NCI-H1092 treated with DMSO at 0.1 percent for 48 hours (cell line): ENCODE measurements at regions not wholly inside any gene's neighbourhood (a gene's known extent, or its start where the extent isn't known, plus 50 kb on each side); places are given as distances from the start of the nearest gene placed in this dataset.

ENCODE experiments used
- DNase-seq: peaks from one replicate; lab custom pipeline; 2025; lab: John Stamatoyannopoulos, UW

DNA sequence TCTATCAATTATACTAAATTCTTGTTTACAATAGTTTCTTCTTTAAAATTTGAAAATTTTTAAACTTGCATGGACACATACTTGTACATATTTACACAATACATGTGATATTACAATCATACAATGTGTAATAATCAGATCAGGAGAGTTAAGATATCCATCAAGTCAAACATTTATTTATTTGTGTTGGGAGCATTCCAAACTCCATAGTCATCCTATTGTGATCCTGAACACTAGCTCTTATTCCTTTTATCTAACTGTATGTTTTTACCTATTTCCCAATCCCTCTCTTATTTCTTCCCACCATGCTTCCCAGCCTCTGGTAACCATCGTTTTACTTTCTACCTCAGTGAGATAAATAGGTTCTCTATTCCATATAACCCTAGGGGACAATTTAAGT is 1219.2 kb downstream of the ZPLD1 start:
- DNase-seq, result no peak

DNA sequence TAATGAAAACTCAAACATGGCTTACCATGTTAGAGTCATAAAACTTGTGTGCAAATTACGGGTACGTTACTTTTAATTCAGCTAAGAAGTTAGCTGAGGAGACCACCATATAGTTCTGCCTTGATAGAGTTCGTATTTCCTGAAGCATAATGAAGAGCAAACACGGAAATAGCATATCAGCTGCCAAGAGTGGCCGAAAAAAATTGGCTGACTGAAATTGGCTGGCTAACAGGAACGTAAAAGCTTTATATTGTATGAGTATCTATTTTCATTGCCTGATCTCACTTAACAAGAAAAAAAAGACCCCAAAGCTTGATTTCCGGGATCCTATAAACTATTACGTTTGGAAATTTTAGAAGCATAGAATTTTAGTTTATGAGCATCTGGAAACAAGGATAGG is 1222.9 kb downstream of the ZPLD1 start:
- DNase-seq, result peak; percentile 46

DNA sequence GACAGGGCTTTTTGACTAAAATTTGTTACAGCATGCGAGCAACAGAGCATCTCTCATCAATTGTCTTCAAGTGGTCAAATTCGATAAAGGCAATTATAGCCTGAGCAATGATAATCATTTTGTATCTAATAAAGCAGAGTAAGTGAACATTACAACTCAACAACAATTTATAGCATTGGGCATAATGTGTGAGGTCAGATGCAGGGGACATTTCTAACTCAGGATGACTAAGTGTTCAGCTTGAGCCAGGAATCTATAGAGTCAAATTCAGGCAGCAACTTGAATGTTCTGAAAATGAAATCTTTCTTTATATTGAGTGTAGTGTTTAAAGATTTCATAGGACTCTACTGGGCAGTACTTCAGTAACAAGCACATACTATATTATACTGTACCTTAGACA is 1226.0 kb downstream of the ZPLD1 start:
- no peak for DNase-seq

DNA sequence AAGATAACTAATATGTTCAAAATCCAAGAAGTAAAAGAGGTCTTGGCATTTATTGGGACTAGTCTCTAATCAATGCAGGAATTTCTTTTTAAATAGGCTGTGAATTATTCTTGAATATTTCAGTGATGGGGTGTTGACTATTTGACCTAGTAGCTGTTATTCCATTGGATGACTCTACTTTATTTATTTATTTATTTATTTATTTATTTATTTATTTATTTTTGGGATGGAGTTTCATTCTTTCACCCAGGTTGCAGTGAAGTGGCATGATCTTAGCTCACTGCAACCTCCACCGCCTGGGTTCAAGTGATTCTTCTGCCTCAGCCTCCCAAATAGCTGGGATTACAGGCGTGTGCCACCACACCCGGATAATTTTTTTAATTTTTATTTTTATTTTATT is 1227.8 kb downstream of the ZPLD1 start:
- no peak for DNase-seq

DNA sequence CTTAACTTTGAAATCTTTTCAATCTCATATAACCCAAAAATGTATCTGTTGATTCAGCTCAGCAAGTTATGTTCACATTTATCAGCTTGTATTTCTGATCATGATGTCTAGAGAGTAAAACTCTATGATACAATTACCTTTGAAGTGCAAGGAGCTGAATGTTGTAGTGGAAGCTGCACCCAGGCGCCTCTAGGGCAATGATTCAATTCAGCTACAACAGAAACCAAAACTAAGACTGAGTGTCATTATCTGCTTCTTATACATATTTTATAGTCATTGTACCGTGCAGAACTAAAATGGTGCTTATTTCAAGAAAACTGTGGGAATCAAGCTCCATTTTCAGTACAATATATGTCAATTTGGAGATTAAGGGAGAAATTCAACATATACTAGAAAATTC is 1237.5 kb downstream of the ZPLD1 start:
- DNase-seq, result no peak

DNA sequence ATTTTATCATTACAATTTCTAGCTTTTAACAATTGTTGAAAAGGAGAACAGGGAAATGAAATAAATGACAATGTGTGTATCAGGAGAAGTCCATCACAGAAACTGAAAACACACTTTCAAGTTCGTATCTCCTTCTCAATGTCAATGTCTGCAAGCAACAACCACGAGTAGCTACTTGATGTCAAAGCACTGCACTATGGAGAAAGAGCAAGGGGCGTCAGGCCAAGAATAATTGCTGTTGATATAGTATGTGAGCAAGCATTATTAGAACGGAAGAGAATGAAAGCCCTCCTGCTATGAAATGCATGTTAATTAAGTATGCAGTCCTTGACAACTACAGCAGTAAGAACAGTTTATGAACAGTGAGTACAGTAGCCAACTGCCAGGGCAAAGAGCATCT is 1250.1 kb downstream of the ZPLD1 start:
- DNase-seq, result no peak

DNA sequence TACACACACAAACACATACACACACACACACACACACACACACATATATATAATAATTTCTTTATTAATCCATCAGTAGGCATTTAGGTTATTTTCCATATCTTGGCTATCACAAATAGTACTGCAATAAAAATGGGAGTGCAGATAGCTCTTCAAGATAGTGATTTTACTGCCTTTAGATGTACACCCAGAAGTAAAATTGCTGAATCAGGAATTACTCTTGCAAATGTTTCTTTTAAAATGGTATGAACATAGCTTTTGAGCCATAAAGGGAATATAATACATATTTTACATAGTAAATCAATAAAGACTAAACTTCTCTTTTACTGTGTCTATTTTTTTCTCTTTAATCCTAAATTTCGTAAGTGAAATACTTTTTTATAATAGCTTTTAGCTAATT is 1251.1 kb downstream of the ZPLD1 start:
- DNase-seq, result no peak

DNA sequence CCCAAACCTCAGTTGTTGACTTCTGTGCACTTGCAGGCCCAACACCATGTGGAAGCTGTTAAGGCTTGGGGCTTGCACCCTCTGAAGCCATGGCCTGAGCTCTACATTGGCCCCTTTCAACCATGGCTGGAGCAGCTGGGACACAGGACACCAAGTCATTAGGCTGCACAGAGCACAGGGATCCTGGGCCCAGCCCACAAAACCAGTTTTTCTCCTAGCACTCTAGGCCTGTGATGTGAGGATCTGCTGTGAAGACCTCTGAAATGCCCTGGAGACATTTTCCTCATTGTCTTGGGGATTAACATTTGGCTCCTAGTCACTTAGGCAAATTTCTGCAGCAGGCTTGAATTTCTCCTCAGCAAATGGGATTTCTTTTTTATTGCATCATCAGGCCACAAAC is 1255.7 kb downstream of the ZPLD1 start:
- DNase-seq, result no peak

DNA sequence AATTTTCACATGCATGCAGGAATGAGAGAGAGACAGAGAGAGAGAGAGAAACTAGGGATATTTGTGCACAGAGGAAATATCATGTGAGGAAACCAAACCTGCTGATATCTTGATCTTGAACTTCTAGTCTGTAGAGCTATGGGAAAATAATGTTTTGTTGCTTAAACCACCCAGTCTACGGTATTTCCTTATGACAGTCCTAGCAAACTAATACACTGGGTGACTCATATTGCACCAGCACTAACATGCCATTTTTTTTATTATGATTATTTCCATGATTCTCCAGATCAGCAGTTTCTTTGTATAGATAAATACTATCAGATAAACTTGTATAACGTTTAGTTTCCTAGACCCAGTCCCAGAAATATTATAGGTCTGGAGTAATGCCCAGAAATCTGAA is 1259.0 kb downstream of the ZPLD1 start:
- DNase-seq, result no peak

DNA sequence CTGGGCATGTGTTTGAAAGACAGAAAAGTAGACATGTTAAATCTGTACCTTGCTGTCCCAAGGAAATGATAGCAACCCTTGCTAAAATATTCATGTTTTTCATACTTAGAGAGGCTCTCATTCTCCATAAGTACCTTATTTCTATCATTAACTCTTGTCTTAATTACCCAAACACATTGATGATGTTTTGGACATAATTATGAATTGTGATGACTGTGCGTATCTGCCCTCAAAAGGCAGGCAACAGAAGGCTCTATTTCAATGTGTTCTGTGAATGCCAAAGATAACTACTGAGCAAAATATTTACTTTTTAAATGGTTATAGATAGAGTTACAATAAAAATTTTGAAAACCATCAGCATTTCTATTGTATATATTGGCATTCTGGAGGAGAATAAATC is 1263.8 kb downstream of the ZPLD1 start:
- no peak for DNase-seq

DNA sequence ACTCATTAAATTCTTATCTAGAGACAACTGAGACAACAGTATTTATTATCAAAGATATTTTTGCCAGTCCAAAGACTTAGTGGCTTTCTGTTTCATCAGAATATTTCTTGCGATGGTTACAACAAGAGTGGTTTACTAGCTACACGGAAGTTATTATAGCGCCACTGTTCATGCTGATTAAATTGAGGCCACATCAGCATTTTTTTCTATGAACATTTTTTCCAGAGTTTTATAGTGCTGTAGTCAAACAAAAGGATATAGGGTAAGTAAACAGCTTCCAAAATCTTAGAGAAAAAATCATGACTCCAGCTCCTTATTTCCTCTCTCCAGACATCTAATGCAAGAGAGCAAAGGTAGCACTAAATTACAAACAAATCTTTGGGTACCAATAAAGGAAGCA is 1264.4 kb downstream of the ZPLD1 start:
- DNase-seq, result no peak

DNA sequence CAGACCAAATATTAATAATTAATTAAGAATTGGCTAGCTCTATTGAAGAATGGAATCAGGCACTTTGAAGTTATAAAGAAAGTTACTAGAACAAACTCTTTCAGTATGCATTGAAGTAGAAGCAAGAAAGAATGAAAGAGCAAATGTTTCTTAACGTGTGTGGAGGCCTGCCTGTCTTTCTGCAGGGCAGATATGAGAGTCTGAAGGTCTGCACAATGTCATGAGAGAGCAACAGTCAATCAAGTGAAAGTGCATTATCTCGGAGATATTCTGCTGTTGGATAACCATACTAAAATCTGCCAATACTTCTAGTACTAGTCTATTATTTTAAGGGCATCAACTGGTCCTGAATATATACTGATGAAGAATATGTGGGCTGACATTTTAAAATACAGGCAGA is 1270.8 kb downstream of the ZPLD1 start:
- no peak for DNase-seq

DNA sequence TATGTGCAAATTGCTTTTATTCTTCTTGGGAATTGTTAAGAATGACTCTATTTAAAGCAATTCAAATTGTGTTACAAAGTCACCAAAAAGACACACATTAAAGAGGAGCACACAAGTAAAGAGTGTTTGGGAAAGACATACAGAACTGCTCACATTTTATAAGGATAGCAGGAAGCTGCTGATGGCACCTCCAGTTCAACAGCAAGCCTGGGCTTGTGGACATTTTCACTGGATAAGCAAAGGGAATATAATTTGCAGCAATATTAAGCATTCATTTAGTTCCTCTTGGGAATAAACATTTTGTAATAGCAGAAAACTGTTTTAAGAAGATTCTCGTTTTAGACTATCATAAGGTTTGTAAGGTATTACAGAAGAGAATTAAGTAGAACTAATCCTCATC is 1271.9 kb downstream of the ZPLD1 start:
- no peak for DNase-seq

DNA sequence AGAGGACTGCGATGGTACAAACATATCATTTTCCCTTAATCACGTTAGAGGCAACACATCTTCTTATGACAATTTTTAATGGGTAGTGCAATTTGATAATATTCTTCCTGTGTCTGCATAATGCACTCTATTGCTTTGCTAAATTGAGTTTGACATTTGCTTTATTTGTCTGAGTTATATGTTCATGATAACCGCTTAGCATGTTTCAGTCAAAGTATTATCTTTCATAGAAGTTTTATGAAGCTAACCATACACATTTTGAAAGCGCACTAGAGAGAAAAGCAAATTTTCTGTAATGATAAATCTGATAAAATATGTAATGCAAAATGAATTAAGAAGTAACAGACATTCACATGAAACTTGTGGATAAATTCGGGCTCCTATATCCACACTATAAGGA is 1276.9 kb downstream of the ZPLD1 start:
- DNase-seq, result no peak

DNA sequence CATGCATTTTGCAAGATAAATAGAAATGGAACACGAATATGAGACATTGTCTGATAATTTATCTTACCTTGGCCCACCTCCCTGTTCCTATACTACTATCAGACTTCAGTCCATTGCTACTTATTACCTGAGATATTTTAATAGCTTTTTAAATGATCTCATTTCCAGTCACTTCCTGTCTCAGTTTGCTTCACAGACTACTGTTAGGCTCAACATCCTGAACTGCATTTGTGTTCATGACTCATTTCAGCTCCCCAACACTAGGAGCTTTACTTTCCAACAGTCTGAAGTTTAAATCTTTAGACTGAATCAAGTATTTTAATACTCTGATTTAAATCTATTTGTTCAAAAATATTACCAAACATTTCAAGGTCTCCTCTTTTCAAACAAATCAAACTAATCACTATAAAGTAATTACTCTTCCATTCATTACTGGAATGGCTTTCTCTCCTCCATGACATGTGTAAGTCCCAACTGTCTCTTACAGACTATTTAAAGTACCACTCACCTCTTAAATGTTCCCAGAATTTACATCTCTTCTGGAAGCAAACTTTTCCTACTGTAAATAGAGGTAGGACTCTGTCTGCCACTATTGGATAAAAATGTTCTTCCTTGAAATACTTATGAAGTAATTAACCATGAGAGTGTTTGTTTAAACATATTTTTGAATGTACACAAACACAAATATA is 1277.6 kb downstream of the ZPLD1 start:
- no peak for DNase-seq

DNA sequence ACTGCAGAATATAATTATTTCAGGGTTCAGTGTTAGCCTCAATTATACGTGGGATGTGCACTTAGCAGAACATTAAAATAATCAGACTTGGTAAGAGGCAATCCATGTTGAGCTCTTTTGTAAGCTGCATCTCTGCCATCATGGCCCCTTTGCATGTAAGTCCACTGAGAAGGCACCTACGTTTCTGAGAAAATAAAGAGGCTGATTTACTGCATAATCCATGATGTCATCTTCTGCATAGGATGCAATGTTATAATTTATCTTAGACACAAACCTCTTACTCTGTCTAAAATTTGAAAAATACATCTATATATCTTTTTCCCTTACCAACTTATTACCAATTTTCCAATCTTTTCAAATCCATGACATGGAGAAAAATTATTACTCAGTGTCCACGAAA is 1294.7 kb downstream of the ZPLD1 start:
- no peak for DNase-seq

DNA sequence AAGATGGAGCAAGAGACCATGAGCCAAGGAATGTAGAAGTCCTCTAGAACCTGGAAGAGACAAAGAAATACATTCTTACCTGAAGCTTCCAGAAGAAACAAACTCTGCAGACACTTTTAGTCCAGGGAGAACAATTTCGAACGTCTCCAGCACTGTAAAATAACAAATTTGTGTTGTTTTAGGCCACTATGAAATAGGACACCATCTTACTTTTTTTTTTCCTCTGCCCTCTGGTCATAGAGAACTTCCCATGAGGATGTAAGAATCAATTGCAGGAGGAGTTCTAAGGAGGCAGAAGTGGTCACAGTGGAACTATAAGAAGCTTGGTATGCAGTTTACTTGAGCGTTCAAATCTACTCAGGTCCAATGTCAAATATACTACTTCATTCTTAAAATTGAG is 1295.9 kb downstream of the ZPLD1 start:
- no peak for DNase-seq

DNA sequence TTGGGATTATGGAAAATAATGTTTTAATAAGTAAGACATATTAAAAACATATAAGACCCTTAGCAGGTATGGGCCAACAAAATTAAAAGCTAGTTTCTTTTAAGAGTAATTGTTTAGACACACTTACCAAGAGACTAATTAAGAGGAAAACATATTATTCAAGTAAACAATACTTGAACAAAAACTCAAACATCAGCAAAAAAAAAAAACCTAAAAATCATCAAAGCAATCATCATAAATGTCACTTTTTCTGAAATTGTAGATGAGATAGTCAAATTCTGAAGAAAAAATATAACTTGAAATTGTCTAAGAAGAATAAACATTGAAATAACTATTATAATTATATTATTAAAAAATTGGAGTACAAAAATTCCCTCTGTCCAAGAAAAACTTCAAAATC is 1318.2 kb downstream of the ZPLD1 start:
- no peak for DNase-seq

DNA sequence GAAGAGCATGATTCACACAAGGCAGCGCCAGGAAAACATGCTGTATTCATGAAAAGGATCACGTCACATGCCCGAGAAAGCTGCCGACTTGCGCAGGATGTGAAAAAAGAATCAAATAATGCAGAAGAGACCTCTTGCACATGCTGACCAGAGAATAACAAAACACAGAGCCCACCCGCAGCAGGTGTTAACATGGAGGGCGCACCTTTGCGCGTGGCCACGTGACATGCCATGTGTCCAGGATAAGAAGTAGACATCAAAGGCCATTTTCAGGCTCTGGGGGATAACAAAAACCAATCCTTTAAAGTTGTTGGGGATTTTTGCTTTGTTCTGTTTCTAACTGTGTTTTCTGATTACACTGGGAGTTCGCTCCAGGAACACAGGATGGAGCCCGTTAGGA is 1332.8 kb downstream of the ZPLD1 start:
- DNase-seq, result no peak

DNA sequence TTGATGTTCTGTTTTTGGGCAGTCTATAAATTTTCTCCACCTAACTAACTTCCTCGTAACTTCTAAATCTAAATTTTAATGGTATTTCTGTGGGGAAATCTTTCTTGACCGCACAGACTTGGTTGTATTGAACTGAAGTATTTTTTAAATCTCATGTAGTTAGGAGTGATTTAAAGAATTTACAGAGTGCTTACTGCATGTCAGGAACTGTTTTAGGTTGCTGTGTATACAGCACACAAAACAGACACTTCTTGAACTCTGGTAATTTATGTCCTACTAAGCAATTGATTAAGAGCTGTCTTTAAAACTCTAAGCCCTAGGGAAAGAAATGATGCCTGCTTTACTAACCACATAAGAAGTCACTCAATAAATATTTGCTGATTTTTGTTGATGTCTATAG is 1350.2 kb downstream of the ZPLD1 start:
- DNase-seq, result no peak

DNA sequence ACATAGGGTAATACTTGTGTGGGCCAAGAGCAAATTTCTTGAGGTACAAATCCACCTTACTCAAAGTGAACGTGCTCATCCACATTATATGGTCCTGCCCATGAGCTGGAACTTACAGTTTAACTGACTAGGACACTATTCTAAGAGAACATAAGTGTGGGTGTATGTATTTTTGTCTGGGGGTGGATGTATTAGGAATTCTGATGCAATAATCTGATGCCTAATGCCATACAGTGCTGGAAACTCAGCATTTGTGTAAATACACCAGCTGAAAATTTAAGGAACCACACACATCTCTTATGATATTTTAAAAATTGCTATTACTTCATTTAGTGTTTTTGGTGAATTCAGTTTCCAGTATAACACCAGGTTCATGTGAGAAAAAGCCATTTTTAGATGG is 1350.7 kb downstream of the ZPLD1 start:
- DNase-seq, result no peak

DNA sequence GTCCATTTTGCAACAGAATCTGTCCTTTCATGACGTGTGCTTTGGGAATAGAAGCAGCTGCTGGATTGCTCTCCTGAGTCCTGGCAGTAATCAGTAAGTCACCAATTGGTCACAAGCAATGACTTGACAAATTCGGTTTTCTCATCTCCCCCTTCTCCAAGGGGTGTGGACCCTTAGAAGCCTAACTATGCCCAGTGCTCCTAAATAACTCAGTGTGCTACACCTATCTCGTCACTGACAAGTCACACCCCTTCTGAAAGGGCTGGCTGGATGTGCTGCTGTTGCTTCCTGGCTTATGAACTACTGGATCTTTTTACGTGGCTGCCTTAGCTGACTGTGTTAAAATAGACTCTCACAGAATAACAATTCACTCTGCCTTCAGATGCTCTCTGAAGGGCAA is 1351.5 kb downstream of the ZPLD1 start:
- no peak for DNase-seq

DNA sequence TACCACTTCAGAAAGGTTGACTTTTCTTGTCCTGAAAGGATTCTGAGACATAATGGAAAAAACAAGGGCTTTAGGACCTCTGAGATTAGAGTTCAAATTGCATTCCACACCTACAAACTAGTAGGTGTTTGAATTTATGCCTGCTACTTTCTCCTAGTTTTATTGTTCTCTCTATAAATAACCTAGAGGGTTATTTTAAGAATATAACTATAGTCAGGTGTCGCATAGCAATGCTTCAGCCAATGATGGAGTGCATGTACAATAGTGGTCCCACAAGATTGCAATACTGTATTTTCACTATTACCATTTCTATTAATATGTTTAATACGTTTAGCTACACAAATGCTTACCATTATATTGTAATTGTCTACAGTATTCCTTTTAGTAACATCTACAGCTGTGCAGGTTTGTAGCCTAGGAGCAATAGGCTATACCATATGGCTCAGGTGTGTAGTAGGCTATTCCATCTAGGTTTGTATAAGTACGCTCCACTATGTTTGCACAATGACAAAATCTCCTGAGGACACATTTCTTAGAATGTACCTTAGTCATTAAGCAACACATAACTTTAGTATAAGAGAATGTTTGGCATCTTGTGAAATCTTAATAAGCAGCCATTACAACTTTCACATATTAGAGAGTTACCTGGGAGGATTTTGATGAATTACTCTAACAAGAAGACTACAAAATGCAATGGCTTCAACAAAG is 1352.5 kb downstream of the ZPLD1 start:
- DNase-seq, result no peak

DNA sequence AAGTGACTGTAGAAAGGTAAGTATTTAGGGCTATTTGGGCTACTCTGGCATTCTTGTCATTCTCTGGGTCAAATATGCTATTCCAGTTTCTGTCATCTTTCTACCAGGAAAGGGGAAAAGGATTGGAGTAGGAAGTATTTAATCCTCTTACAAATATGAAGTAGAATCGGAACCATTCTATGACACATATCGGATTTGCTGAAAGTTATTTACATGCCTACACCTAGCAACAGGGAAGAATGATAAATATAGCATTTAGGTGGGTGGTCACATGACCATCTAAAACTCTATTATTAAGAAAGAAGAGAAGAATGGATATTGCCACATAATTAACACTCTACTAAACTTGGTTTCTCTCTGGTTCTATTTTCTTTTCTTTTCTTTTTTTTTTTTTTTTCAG is 1353.1 kb downstream of the ZPLD1 start:
- no peak for DNase-seq
